ENCODE measurements at regions not wholly inside any gene's neighbourhood (a gene's known extent, or its start where the extent isn't known, plus 50 kb on each side); places are given as distances from the start of the nearest gene placed in this dataset.

GRCh38 chr2:118171546-118171945 is 83.3 kb downstream of the INSIG2 start:
- no peak for DNase-seq

- peak; percentile 14 for DNase-seq
Observed at GRCh38 chr2:118169359-118170005, 81.2 kb downstream of the INSIG2 start.

- DNase-seq, result peak; percentile 14
Observed at GRCh38 chr2:118168615-118169014, 80.3 kb downstream of the INSIG2 start.

- DNase-seq, result no peak
Observed at GRCh38 chr2:118167026-118167425, 78.8 kb downstream of the INSIG2 start.

- DNase-seq, result no peak
Observed at GRCh38 chr2:118166242-118166641, 78.0 kb downstream of the INSIG2 start.

- no peak for DNase-seq
Observed at GRCh38 chr2:118165595-118165994, 77.3 kb downstream of the INSIG2 start.

Measured in EL (cell line).